IMR-90 (cell line): ENCODE measurements at regions not wholly inside any gene's neighbourhood (a gene's known extent, or its start where the extent isn't known, plus 50 kb on each side); places are given as distances from the start of the nearest gene placed in this dataset.

Experiments used
- ATAC-seq: fragments of 200-7000 bp; cut with Tn5 transposase; 2 replicates; pipeline ENCODE4 v1.9.1; 2020; ENCODE audit warnings: low read depth, mild to moderate bottlenecking, moderate library complexity
- BruUV-seq: library from RNA; stranded (reverse); fragments of 400-500 nt; replicated peaks from 2 replicates; lab custom pipeline; 2021; lab: Mats Ljungman, UMichigan
- CTCF ChIA-PET: fragments of 300-600 bp; formaldehyde crosslinking; extraction: SDS; loops from one replicate; lab custom pipeline; 2021; ENCODE audit warnings: antibody characterized with exemption; lab: Yijun Ruan, JAX
- POLR2A ChIA-PET: fragments of 300-600 bp; sonication (Branson Sonifier 250); formaldehyde crosslinking; loops from one replicate; lab custom pipeline; 2022; ENCODE audit warnings: antibody characterized with exemption; ENCODE audit not compliant: unreplicated experiment; lab: Charles Lee
- DNase-seq: peaks from one replicate; pipeline ENCODE4 v3.0.0; 2013
- H2AFZ ChIP-seq: replicated peaks from 2 replicates; pipeline ENCODE3; 2013; ENCODE audit warnings: low read length, mild to moderate bottlenecking; ENCODE audit not compliant: poor library complexity
- H2AK5ac ChIP-seq: 2 replicates; pipeline ENCODE4 v1.6.1; 2013; ENCODE audit warnings: low read depth, low read length, inconsistent platforms
- H2AK9ac ChIP-seq: replicated peaks from 2 replicates; pipeline ENCODE3; 2013; ENCODE audit warnings: mild to moderate bottlenecking, low read depth, low read length, moderate library complexity; ENCODE audit not compliant: poor library complexity
- H2BK120ac ChIP-seq: 2 replicates; pipeline ENCODE4 v1.6.1; 2013; ENCODE audit warnings: low read depth, low read length, inconsistent platforms
- H2BK15ac ChIP-seq: 3 replicates; pipeline ENCODE4 v1.6.1; 2013; ENCODE audit warnings: low read depth, low read length, inconsistent platforms
- H2BK20ac ChIP-seq: 2 replicates; pipeline ENCODE4 v1.6.1; 2013; ENCODE audit warnings: low read depth, mild to moderate bottlenecking, inconsistent platforms, low read length, moderate library complexity
- H2BK5ac ChIP-seq: 2 replicates; pipeline ENCODE4 v1.6.1; 2013; ENCODE audit warnings: mild to moderate bottlenecking, low read depth, low read length, inconsistent platforms; ENCODE audit not compliant: poor library complexity, severe bottlenecking
- H3K14ac ChIP-seq: replicated peaks from 2 replicates; pipeline ENCODE4 v1.6.1; 2013; ENCODE audit warnings: low read depth, low read length, inconsistent platforms
- H3K18ac ChIP-seq: 2 replicates; pipeline ENCODE4 v1.6.1; 2013; ENCODE audit warnings: low read depth, low read length, control low read depth
- H3K23ac ChIP-seq: 2 replicates; pipeline ENCODE4 v1.6.1; 2013; ENCODE audit warnings: low read depth, low read length, inconsistent platforms
- H3K27ac ChIP-seq: 2 replicates; pipeline ENCODE4 v1.5.1; 2013; ENCODE audit warnings: mild to moderate bottlenecking, control low read depth, low read length; ENCODE audit not compliant: insufficient read depth
- H3K27me3 ChIP-seq: 2 replicates; pipeline ENCODE4 v1.6.1; 2013; ENCODE audit warnings: low read length; ENCODE audit not compliant: control insufficient read depth, insufficient read depth
- H3K36me3 ChIP-seq: 2 replicates; pipeline ENCODE4 v1.6.1; 2013; ENCODE audit warnings: low read length, mixed read lengths; ENCODE audit not compliant: control insufficient read depth, insufficient read depth
- H3K4ac ChIP-seq: 2 replicates; pipeline ENCODE4 v1.6.1; 2013; ENCODE audit warnings: low read depth, low read length, inconsistent platforms
- H3K4me1 ChIP-seq: 2 replicates; pipeline ENCODE4 v1.6.1; 2013; ENCODE audit warnings: low read length, mixed read lengths; ENCODE audit not compliant: control insufficient read depth, insufficient read depth
- H3K4me2 ChIP-seq: 2 replicates; pipeline ENCODE4 v1.6.1; 2013; ENCODE audit warnings: low read depth, mild to moderate bottlenecking, control low read depth, low read length, moderate library complexity
- H3K4me3 ChIP-seq: 2 replicates; pipeline ENCODE4 v1.5.1; 2013; ENCODE audit warnings: low read depth, mild to moderate bottlenecking, control low read depth, low read length, moderate library complexity; ENCODE audit not compliant: insufficient read depth
- H3K56ac ChIP-seq: 2 replicates; pipeline ENCODE4 v1.6.1; 2013; ENCODE audit warnings: low read length, inconsistent platforms; ENCODE audit not compliant: insufficient read depth; ENCODE audit errors: extremely low read depth
- H3K79me1 ChIP-seq, 2 experiments: 2 replicates each; pipeline ENCODE4 v1.6.1; 2013; ENCODE audit warnings: low read length in 2 of 2, inconsistent platforms in 1 of 2, low read depth in 1 of 2
- H3K9ac ChIP-seq: 2 replicates; pipeline ENCODE4 v1.6.1; 2013; ENCODE audit warnings: low read depth, low read length, control low read depth
- H3K9me1 ChIP-seq: 2 replicates; pipeline ENCODE4 v1.6.1; 2013; ENCODE audit warnings: low read length, inconsistent platforms; ENCODE audit not compliant: insufficient read depth
- H3K9me3 ChIP-seq: 2 replicates; pipeline ENCODE4 v1.6.1; 2013; ENCODE audit warnings: low read length; ENCODE audit not compliant: control insufficient read depth, insufficient read depth
- H4K20me1 ChIP-seq: 2 replicates; pipeline ENCODE4 v1.6.1; 2013; ENCODE audit warnings: low read length, inconsistent platforms; ENCODE audit not compliant: insufficient read depth
- H4K5ac ChIP-seq: 2 replicates; pipeline ENCODE4 v1.6.1; 2013; ENCODE audit warnings: mild to moderate bottlenecking, low read depth, low read length, control low read depth
- H4K8ac ChIP-seq, 2 experiments: 2 replicates each; pipeline ENCODE4 v1.6.1; 2013; ENCODE audit warnings: low read depth in 2 of 2, low read length in 2 of 2, control low read depth in 1 of 2, inconsistent platforms in 1 of 2
- H4K91ac ChIP-seq: 2 replicates; pipeline ENCODE4 v1.6.1; 2013; ENCODE audit warnings: low read depth, low read length, inconsistent platforms; ENCODE audit not compliant: insufficient read depth
- BHLHE40 ChIP-seq: fragments of 150-350 bp; IDR thresholded peaks from 2 replicates; pipeline ENCODE4 v1.6.1; 2016; ENCODE audit warnings: mild to moderate bottlenecking, low read depth, low read length
- CEBPB ChIP-seq: IDR thresholded peaks from 2 replicates; pipeline ENCODE4 v1.6.1; 2012; ENCODE audit warnings: low read depth, low read length, improper control_type of control experiment
- CHD1 ChIP-seq: IDR thresholded peaks from 2 replicates; pipeline ENCODE4 v1.6.1; 2012; ENCODE audit warnings: low read depth, low read length, improper control_type of control experiment
- CTCF ChIP-seq: conservative IDR thresholded peaks from 2 replicates; pipeline ENCODE4 v1.5.1; 2012; ENCODE audit warnings: mild to moderate bottlenecking, low read depth, low read length, improper control_type of control experiment
- ELK1 ChIP-seq: fragments of 150-350 bp; IDR thresholded peaks from 2 replicates; pipeline ENCODE4 v1.6.1; 2016; ENCODE audit warnings: low read depth, mild to moderate bottlenecking, low read length, moderate library complexity, borderline replicate concordance
- FOS ChIP-seq: fragments of 150-350 bp; IDR thresholded peaks from 2 replicates; pipeline ENCODE4 v1.6.1; 2016; ENCODE audit warnings: low read depth, low read length
- MAFK ChIP-seq: IDR thresholded peaks from 2 replicates; pipeline ENCODE4 v1.6.1; 2012; ENCODE audit warnings: low read depth, low read length, improper control_type of control experiment
- MAZ ChIP-seq: IDR thresholded peaks from 2 replicates; pipeline ENCODE4 v1.6.1; 2012; ENCODE audit warnings: low read depth, mild to moderate bottlenecking, low read length, improper control_type of control experiment, moderate library complexity, borderline replicate concordance
- MXI1 ChIP-seq: IDR thresholded peaks from 2 replicates; pipeline ENCODE4 v1.6.1; 2012; ENCODE audit warnings: low read depth, mild to moderate bottlenecking, low read length, moderate library complexity, borderline replicate concordance
- NFE2L2 ChIP-seq: fragments of 150-350 bp; IDR thresholded peaks from 2 replicates; pipeline ENCODE4 v1.6.1; 2016; ENCODE audit warnings: low read depth, mild to moderate bottlenecking, low read length
- RAD21 ChIP-seq: IDR thresholded peaks from 2 replicates; pipeline ENCODE4 v1.6.1; 2012; ENCODE audit warnings: low read length, improper control_type of control experiment
- RCOR1 ChIP-seq: IDR thresholded peaks from 2 replicates; pipeline ENCODE4 v1.6.1; 2012; ENCODE audit warnings: mild to moderate bottlenecking, low read length, improper control_type of control experiment; ENCODE audit not compliant: insufficient replicate concordance
- RFX5 ChIP-seq: IDR thresholded peaks from 2 replicates; pipeline ENCODE4 v1.8.0; 2012; ENCODE audit warnings: low read depth, mild to moderate bottlenecking, low read length, moderate library complexity
- SMC3 ChIP-seq: fragments of 150-350 bp; IDR thresholded peaks from 2 replicates; pipeline ENCODE4 v1.6.1; 2016; ENCODE audit warnings: low read depth, mild to moderate bottlenecking, antibody characterized with exemption, low read length, moderate library complexity
- USF2 ChIP-seq: fragments of 150-350 bp; IDR thresholded peaks from 2 replicates; pipeline ENCODE4 v1.6.1; 2017; ENCODE audit warnings: mild to moderate bottlenecking, antibody characterized with exemption, low read length, low read depth
- WGBS, 2 experiments: methylation state at CpG; one replicate each; pipeline versions ENCODE4 v1.1.5 to v1.1.7; 2013; ENCODE audit warnings: missing lambda C conversion rate in 2 of 2; ENCODE audit not compliant: insufficient read length in 1 of 2; ENCODE audit errors: extremely low coverage in 2 of 2; 5-methylcytosine and 5-hydroxymethylcytosine counted together
- dilution Hi-C: fragments of 300-500 bp; cut with HindIII; formaldehyde crosslinking; loops from one replicate; pipeline ENCODE4 v1.14.3; 2018; ENCODE audit warnings: low sequenced_read_pairs; ENCODE audit not compliant: unreplicated experiment
- in situ Hi-C: fragments of 300-500 bp; cut with MboI; formaldehyde crosslinking; loops from 3 replicates; pipeline ENCODE4 v1.14.3; 2019; ENCODE audit warnings: low sequenced_read_pairs, inconsistent platforms, mixed read lengths
- intact Hi-C: fragments of 100-400 bp; cut with micrococcal nuclease; formaldehyde crosslinking; loops from 2 replicates; pipeline ENCODE4 v1.10.0; 2022

- Histone ChIP-seq H3K4me1 (no peaks in the 10 kb centered on the region), H2BK120ac (no peak overlapping the region), H3K18ac (no peak overlapping the region), H3K23ac (no peak overlapping the region), H4K20me1 (peaks cover 14% of the 10 kb centered on the region), H3K9ac (no peak overlapping the region), H3K27me3 (no peaks in the 10 kb centered on the region), H2AK5ac (no peak overlapping the region), H2BK20ac (no peak overlapping the region), H3K56ac (no peak overlapping the region), H3K36me3 (peaks cover 4% of the 10 kb centered on the region), H3K79me1 (peaks cover 8 to 34% of the 10 kb centered on the region in 2 experiments; a peak in 3 of 4 replicates), H3K4me2 (no peak overlapping the region), H3K14ac (no peak overlapping the region), H4K91ac (no peak overlapping the region), H2BK5ac (no peak overlapping the region), H4K5ac (no peak overlapping the region), H4K8ac (no peak overlapping the region), H2AK9ac (no peak overlapping the region), H2BK15ac (no peak overlapping the region), H3K27ac (no peak overlapping the region), H2AFZ (no peak overlapping the region), H3K4me3 (no peak overlapping the region), H3K4ac (no peak overlapping the region), H3K9me1 (peaks cover 3% of the 10 kb centered on the region; the same call in 1 of the 2 replicates), H3K9me3 (no peaks in the 10 kb centered on the region)
- ChIA-PET POLR2A (no interaction called here), CTCF (interaction anchor here (0.6 kb wide), 1 partner anchor 65 kb away, joined by 3 read pairs; no protein-coding TSS in a partner anchor)
- BruUV-seq: no TSS peak
- in situ Hi-C loops: no loop called here
- intact Hi-C loops: no loop called here
- TF ChIP-seq CEBPB (no peak), RCOR1 (no peak), CTCF (no peak), MAFK (no peak), SMC3 (no peak), FOS (no peak), NFE2L2 (no peak), ELK1 (no peak), BHLHE40 (no peak), MAZ (no peak), MXI1 (no peak), USF2 (no peak), CHD1 (no peak), RAD21 (no peak), RFX5 (no peak)
- dilution Hi-C loops: no loop called here
- ATAC-seq (no peak), DNase-seq (no peak)
- WGBS, 2 experiments: no CpG with 5 or more reads among the region's 1 CpG
Observed at GRCh38 chr19:27796540-27796939, 1416.4 kb downstream of the UQCRFS1 start.
